Tibial artery (tissue), 4 donors: ENCODE measurements at regions not wholly inside any gene's neighbourhood (a gene's known extent, or its start where the extent isn't known, plus 50 kb on each side); places are given as distances from the start of the nearest gene placed in this dataset.

ENCODE experiments used
- DNase-seq, 2 donors: peaks; one replicate each; pipeline ENCODE4 v3.0.0-alpha.2; 2019
- H3K27ac ChIP-seq, 2 donors: fragments of 200-600 bp; sonication (generic) in 1 of 2; 1 replicate in 1 of 2; 2 replicates in 1 of 2; pipeline ENCODE4 v1.5.1; 2018 to 2019; ENCODE audit warnings: mild to moderate bottlenecking in 1 of 2
- H3K27me3 ChIP-seq, 2 donors: fragments of 200-600 bp; sonication (generic) in 1 of 2; one replicate each; pipeline versions ENCODE4 v1.5.1 to v1.6.0; 2016 to 2019
- H3K36me3 ChIP-seq, 3 donors: fragments of 200-600 bp; sonication (generic) in 2 of 3; one replicate each; pipeline ENCODE4 v1.5.1; 2016 to 2019; ENCODE audit warnings: mild to moderate bottlenecking in 2 of 3
- H3K4me1 ChIP-seq, 4 donors: fragments of 200-600 bp; sonication (generic) in 2 of 4; 1 replicate in 3 of 4; 2 replicates in 1 of 4; pipeline ENCODE4 v1.5.1; 2016 to 2019
- H3K4me3 ChIP-seq, 2 donors: fragments of 200-600 bp; sonication (generic) in 1 of 2; 1 replicate in 1 of 2; 2 replicates in 1 of 2; pipeline ENCODE4 v1.5.1; 2018 to 2019; ENCODE audit warnings: mild to moderate bottlenecking in 2 of 2
- H3K9me3 ChIP-seq, 3 donors: fragments of 200-600 bp; sonication (generic) in 1 of 3; one replicate each; pipeline ENCODE4 v1.5.1; 2016 to 2019
- CTCF ChIP-seq, 2 experiments: fragments of 200-600 bp in 1 of 2; fragments of 450-650 bp in 1 of 2; IDR thresholded peaks; one replicate each; pipeline ENCODE4 v1.5.1; 2017 to 2019; ENCODE audit warnings: antibody characterized with exemption in 2 of 2, mild to moderate bottlenecking in 1 of 2, moderate library complexity in 1 of 2
- intact Hi-C: fragments of 100-400 bp; cut with DNase I; formaldehyde crosslinking; loops from one replicate; pipeline ENCODE4 v1.15.0; 2023; ENCODE audit warnings: low total_unique reads

GRCh38 chr2:216925636-216926366 lies 65.9 kb upstream of the TNP1 start:
- DNase-seq: no peak
- no peaks in the 10 kb centered on the region for H3K9me3 ChIP-seq
- H3K27ac ChIP-seq: no peak overlapping the region
- H3K27me3 ChIP-seq: no peaks in the 10 kb centered on the region
- no peaks in the 10 kb centered on the region for H3K4me1 ChIP-seq
- intact Hi-C loops: no loop called here
- no peak for TF ChIP-seq CTCF (IDR thresholded peaks at IDR 0.05)
- H3K4me3 ChIP-seq: no peak overlapping the region
- H3K36me3 ChIP-seq: no peaks in the 10 kb centered on the region

- no peaks in the 10 kb centered on the region for H3K4me1 ChIP-seq
- no peaks in the 10 kb centered on the region for H3K36me3 ChIP-seq
- no peak overlapping the region for H3K27ac ChIP-seq
- no peak overlapping the region for H3K4me3 ChIP-seq
- no peaks in the 10 kb centered on the region for H3K9me3 ChIP-seq
- no peaks in the 10 kb centered on the region for H3K27me3 ChIP-seq
- TF ChIP-seq CTCF (IDR thresholded peaks at IDR 0.05): no peak
- DNase-seq: no peak
- intact Hi-C loops: no loop called here
These were observed 65.1 kb upstream of the TNP1 start for GRCh38 chr2:216925006-216925405.

DNA sequence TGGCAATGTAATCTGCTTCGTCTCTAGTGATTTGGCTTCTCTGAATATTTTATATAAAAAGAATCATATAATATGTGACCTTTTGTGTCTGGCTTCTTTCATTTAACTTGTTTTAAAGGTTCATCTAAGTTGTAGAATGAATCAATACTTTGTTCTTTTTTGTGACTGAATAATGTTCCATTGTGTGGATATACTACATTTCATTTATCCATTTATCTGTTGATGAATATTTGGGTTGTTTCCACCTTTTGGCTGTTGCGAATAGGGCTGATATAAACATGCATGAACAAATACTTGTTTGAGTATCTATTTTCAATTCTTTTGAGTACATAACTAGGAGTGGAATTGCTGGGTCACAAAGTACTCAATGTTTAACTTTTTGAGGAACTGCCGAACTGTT lies 63.8 kb upstream of the TNP1 start:
- DNase-seq: no peak
- Histone ChIP-seq H3K27me3 (no peaks in the 10 kb centered on the region), H3K4me3 (no peak overlapping the region), H3K4me1 (no peaks in the 10 kb centered on the region), H3K27ac (no peak overlapping the region), H3K36me3 (no peaks in the 10 kb centered on the region), H3K9me3 (no peaks in the 10 kb centered on the region)
- no peak for TF ChIP-seq CTCF (IDR thresholded peaks at IDR 0.05)
- intact Hi-C loops: no loop called here

DNA sequence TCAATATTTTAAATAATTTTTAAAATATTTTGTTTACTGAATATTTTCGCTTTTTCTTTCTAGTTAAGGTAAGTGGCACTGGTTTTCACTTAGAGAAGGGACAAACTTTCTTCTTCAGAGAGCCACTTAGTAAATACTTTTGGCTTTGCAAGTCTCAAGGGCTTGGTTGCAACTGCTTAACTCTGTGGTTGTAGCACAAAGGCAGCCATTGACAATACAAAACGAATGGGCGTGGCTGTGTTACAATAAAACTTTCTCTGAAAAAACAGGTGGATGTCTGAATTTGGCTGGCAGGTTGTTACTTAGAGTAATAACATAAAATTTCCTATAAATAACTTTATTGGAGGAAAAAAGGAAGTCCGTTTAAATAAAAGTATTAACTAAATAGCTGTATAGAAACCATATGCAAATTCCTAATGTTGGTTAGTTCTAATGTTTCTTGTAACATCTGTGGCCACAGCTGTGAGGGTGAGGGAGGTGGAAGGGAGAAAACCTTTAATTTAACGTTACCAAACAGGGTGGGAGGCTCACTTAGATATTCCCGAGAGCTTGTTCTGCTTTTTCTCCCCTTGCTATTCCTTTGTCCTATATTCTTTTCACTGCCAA lies 62.4 kb upstream of the TNP1 start:
- no peak overlapping the region for H3K4me3 ChIP-seq
- DNase-seq: no peak
- intact Hi-C loops: no loop called here
- no peaks in the 10 kb centered on the region for H3K36me3 ChIP-seq
- TF ChIP-seq CTCF (IDR thresholded peaks at IDR 0.05): no peak
- H3K27me3 ChIP-seq: no peaks in the 10 kb centered on the region
- no peak overlapping the region for H3K27ac ChIP-seq
- H3K9me3 ChIP-seq: no peaks in the 10 kb centered on the region
- H3K4me1 ChIP-seq: peaks cover 0 to 6% (median 0%) of the 10 kb centered on the region in 4 donors

GRCh38 chr2:216920937-216921456 lies 61.1 kb upstream of the TNP1 start:
- intact Hi-C loops: no loop called here
- no peak for TF ChIP-seq CTCF (IDR thresholded peaks at IDR 0.05)
- no peaks in the 10 kb centered on the region for H3K9me3 ChIP-seq
- DNase-seq: no peak
- no peaks in the 10 kb centered on the region for H3K27me3 ChIP-seq
- no peaks in the 10 kb centered on the region for H3K36me3 ChIP-seq
- H3K4me3 ChIP-seq: no peak overlapping the region
- no peak overlapping the region for H3K27ac ChIP-seq
- H3K4me1 ChIP-seq: peaks cover 0 to 6% (median 0%) of the 10 kb centered on the region in 4 donors
